GDM1 (cell line): ENCODE measurements at regions not wholly inside any gene's neighbourhood (a gene's known extent, or its start where the extent isn't known, plus 50 kb on each side); places are given as distances from the start of the nearest gene placed in this dataset.
"Not testable (repeated sequence)": the region's sequence is repeated elsewhere in the genome, so short reads cannot be mapped to it uniquely, and the experiment has no call there.

ENCODE experiments used
- DNase-seq: peaks from one replicate; lab custom pipeline; 2025; lab: John Stamatoyannopoulos, UW

DNA sequence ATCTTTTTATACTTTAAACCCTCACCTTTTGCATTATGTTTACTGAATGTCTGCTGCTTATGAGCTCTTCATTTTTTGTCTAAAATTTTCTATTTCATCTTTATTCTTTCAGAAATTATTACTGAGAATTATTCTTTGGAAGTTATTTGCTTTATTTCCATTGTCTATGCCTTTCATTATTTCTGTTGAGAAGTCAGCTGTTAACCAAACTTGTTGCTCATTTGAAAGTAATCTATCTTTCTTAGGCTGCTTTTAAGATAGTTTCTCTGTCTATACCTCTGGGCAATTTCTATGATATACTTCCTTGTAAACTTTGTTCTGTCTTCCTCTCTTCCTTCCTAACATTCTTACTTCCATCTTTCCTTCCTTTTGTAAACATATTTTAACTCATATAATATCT lies 1165.9 kb upstream of the CELF2 start:
- no peak for DNase-seq

GRCh38 chr10:9853405-9854355 lies 1164.0 kb upstream of the CELF2 start:
- DNase-seq: no peak

GRCh38 chr10:9855451-9855850 lies 1162.2 kb upstream of the CELF2 start:
- DNase-seq: not testable (repeated sequence)

- no peak for DNase-seq
Observed at GRCh38 chr10:9858816-9859215, 1158.9 kb upstream of the CELF2 start.

- DNase-seq: no peak
Observed at GRCh38 chr10:9860045-9860444, 1157.6 kb upstream of the CELF2 start.

DNA sequence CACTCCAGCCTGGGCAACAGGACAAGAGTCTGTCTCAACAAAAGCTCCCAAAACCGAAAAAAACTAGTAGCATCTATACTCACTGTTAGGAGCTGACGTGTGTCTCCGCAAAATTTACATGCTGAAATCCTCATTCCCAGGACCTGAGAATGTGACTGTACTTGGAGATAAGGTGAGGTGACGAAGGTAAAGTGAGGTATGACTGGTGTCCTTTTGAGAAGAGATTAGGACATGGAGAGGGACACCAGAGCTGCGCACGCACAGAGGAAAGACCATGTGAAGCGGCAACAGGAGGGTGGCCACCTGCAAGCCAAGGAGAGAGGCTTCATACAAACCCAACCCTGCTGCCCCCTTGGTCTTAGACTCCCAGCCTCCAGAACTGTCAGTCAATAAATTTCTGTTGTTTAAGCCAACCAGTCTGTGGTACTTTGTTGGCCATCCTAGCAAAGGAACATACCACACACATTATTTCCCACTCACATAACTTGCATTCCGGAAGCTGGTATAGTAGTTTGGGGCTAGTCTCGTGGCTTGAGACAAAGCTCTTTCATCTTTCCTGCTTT lies 1154.0 kb upstream of the CELF2 start:
- DNase-seq: no peak

DNA sequence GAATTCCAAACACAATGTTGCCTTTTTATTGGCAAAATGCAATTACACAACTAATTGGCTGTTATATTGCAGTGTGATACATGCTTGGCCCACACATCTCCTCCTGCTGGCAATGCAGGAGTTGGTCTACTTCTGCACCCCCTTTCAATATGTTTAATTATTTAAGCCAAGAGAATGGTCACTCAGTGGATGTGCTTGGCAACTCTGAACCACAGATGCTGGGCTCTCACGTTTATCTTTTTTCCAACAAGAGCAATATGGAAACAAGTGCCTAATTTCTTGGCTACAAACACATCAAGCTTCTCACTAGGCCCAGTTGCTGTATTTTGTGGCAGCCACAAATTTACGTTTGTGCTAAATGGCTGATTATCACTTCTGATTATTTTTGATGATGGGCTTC lies 1149.2 kb upstream of the CELF2 start:
- no peak for DNase-seq

DNA sequence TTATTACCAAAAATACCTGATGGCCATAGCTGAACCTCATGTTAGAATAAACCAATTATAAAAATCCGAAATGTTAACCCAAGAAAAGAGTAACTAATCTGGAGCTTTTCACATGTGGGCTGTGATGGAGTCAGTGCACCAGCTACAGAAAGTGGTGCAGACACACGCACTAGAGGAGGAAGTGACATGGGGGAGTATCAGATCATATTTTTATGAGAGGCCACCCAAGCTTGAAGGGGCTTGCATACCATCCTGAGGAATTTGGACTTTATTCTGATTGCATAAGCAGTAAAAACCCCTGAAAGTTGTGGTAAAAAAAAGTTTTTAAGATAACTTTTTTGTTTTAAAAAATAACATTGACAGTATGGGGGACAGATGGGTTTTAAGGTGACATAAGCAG lies 1148.5 kb upstream of the CELF2 start:
- DNase-seq: no peak

- no peak for DNase-seq
Observed at GRCh38 chr10:9869606-9870176, 1148.0 kb upstream of the CELF2 start.

DNA sequence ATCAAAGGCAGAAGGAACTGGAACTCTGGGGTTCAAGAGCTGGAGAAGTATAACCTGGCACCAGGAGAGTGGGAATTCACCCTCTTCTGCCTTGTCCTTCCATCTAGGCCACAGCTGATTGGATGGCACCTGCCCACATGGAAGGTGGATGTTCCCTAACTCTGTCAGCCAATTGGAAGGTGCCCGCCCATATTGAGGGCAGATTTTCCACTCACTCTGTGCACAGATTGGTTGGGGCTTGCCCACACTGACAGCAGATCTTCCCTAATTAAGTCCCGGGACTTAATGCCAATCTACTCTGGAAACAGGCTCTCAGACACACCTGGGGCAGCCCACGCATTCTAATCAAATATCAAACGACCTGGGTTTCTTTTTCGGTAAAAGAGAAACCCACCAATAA lies 1142.3 kb upstream of the CELF2 start:
- DNase-seq: no peak

GRCh38 chr10:9877978-9878377 lies 1139.7 kb upstream of the CELF2 start:
- DNase-seq: no peak

DNA sequence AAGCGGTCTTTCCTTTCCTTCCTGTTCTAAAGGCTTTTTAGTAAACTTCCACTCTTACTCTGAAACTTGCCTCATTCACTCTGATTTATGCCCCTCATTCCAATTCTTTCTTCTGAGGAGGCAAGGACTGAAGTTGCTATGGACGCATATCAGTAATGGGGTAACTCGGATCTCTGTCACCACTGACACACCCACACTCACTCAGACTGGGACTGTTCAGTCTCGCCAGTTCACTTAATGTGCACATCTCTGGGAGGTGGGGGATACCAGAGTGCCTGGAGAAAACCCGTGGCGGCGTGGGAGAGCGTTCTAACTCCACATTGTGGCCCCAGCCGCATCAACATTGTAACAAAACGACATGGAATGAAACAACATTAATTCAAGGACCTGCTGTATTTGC lies 1139.3 kb upstream of the CELF2 start:
- DNase-seq: no peak

- peak; percentile 33 for DNase-seq
Observed at GRCh38 chr10:9885761-9886160, 1131.9 kb upstream of the CELF2 start.

DNA sequence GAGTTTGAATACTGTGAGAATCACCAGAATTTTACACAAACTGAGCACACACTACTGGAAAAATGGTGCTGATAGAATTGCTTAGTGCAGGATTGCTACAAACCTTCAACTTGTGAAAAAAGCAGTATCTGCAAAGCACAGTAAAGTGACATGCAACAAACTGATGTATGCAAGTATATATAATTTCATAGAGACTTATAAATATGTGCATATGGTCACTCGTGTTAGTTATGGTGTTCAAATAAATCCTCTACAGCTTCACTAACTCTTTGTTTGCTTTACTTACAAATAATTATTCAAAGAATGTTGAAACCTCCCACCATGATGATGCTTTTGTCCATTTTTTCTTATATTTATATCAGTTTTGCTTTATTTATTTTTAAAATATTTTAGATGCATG lies 1130.9 kb upstream of the CELF2 start:
- DNase-seq: no peak

- DNase-seq: no peak
Observed at GRCh38 chr10:9895453-9895852, 1122.2 kb upstream of the CELF2 start.

DNA sequence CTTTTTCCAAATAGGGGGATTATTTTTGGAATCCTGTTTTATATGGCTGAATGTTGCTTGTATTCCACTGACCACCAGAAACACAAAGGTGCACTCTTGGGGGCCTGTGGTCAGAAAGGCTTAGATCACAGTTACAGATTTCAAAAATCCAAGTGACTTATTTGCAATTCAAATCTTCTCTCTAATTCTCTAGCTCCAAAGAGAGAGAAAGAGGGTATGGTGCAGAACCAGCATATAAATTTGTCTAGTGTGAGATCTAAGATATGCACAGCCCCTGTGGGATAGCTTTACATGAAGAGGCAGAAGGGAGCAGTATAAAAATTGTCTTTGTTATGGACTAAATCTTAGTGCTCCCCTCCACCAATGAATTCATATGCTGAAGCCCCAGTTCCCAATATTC lies 1121.7 kb upstream of the CELF2 start:
- no peak for DNase-seq

- DNase-seq: no peak
Observed at GRCh38 chr10:9898633-9899395, 1118.9 kb upstream of the CELF2 start.

- DNase-seq: no peak
Observed at GRCh38 chr10:9900751-9901150, 1116.9 kb upstream of the CELF2 start.

DNA sequence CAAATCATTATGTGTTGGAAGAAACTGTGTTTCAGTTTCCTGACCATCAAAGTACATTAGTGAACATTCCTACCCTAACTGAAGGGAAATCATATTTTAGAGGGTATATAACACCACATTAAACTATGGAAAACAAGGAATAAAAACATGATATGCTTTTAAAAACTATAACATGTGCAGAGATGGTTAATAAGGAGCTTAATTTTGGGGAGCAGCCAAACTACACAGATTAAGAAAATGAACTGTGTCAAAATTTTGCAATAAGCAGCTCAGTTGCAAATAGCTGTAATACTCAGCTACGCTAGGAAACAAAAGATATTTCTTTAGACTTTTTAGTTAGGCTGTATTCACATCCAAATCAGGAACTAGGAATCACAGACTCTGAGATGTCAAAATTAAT lies 1115.7 kb upstream of the CELF2 start:
- DNase-seq: no peak

GRCh38 chr10:9910446-9910845 lies 1107.2 kb upstream of the CELF2 start:
- no peak for DNase-seq

DNA sequence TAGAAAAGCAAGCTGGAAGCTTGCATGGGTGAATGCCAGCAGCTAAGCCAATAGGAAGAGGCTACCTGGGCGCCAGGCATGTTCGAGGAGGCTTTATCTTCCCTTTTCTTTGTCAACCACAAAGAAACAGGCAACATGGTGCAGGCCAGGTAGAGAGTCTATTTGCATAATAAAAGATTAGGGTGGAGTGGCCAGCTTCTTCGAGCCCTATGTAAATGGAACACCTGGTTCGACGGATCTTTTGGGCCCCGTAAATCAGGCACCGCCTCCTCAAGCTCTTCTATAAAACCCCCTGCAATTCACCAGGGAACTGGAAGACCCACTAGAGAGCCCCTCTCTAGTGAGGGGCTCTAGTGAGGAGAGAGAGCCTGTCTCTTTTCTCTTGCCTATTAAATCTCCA lies 1106.2 kb upstream of the CELF2 start:
- no peak for DNase-seq

DNA sequence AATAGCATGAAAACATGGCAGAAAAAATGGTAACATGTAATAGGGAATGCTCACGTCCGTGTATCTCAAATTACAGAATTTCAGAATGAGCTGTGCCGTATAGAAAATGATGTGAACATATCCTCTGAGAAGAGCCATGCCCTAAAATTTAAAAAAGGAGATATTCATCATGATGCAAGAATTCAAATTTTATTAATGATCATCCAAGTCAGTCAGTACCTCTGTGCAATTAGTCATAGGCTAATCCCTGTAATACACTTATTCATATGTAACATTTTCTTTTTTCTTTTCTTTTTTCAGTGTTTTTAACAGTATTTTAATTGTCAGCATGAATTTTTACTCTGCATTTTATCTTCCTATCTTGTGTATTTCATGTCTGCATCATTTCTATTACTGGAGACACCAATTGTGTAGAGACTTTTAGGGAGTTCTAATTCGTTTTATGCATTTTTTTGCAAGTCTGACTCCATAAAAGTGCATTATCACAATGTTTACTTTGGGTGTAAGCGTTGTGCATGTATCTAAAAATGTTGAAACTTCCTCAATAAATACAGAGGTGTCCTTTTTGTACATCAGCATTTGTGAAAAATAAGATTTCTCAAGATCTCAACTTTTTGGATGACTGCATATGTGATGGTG lies 1103.7 kb upstream of the CELF2 start:
- DNase-seq: no peak
